ENCODE measurements at regions not wholly inside any gene's neighbourhood (a gene's known extent, or its start where the extent isn't known, plus 50 kb on each side); places are given as distances from the start of the nearest gene placed in this dataset.
"Not testable (repeated sequence)": the region's sequence is repeated elsewhere in the genome, so short reads cannot be mapped to it uniquely, and the experiment has no call there.

DNA sequence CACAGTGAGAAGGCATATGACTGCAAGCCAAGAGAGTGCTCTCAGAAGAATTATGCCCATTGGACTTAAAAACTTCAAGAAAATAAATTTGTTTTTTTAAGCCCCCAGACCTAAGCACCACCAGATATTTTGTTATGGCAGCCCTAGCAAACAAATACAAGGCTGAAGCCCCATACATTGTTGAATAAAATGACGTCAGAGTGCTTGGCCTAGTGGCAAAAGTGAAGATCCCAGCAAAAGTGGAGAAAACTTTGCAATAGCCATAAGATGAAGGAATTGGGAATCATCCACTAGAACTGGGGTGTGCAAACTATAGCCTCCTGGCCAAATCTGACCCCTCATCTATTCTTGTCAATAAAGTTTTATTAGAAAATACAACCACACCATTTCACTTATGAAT, 517.5 kb downstream of the IRS1 start:
- POLR2A ChIA-PET, result no interaction called here

DNA sequence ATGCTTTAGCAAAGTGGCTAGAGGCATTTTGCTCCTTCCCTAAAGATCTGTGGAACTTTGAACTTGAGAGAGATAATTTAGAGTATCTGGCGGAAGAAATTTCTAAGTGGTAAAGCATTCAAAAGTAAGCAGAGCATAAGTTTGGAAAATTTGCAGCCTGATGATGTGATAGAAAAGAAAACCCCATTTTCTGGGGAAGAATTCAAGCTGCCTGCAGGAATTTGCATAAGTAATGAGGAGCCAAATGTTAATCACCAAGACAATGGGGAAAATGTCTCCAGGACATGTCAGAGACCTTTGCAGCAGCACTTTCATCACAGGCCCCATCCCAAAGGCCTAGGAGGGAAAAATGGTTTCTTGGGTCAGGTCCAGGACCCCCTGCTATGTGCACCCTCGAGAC, 519.5 kb downstream of the IRS1 start:
- FAIRE-seq; DNase-seq (ENCODE audit: low read depth in 1 of 2, low spot score in 1 of 2); H3K4me1 ChIP-seq; H3K27ac ChIP-seq; H3K9me3 ChIP-seq; ATAC-seq; H3K4me3 ChIP-seq; POLR2A ChIA-PET; H3K4me2 ChIP-seq; CTCF ChIA-PET: not testable (repeated sequence)
- 51% methylated on average over 2 of the region's 2 CpGs for WGBS (ENCODE audit: missing lambda C conversion rate)

More for the DNA sequence above, 517.5 kb downstream of the IRS1 start:
- no peaks in the 10 kb centered on the region for H3K4me1 ChIP-seq
- DNase-seq (ENCODE audit: low read depth in 1 of 2, low spot score in 1 of 2), result no peak
- no peak overlapping the region for H3K4me2 ChIP-seq
- H3K9me3 ChIP-seq, result no peaks in the 10 kb centered on the region
- TF ChIP-seq EHMT2 (IDR thresholded peaks at IDR 0.05; ENCODE audit: low read depth), result no peak
- no peak for TF ChIP-seq MYC (IDR thresholded peaks at IDR 0.05; ENCODE audit: borderline replicate concordance, low read length)
- TF ChIP-seq, protein P1, sequence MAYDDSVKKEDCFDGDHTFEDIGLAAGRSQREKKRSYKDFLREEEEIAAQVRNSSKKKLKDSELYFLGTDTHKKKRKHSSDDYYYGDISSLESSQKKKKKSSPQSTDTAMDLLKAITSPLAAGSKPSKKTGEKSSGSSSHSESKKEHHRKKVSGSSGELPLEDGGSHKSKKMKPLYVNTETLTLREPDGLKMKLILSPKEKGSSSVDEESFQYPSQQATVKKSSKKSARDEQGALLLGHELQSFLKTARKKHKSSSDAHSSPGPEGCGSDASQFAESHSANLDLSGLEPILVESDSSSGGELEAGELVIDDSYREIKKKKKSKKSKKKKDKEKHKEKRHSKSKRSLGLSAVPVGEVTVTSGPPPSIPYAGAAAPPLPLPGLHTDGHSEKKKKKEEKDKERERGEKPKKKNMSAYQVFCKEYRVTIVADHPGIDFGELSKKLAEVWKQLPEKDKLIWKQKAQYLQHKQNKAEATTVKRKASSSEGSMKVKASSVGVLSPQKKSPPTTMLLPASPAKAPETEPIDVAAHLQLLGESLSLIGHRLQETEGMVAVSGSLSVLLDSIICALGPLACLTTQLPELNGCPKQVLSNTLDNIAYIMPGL (CRISPR knock-in tag; IDR thresholded peaks at IDR 0.05; ENCODE audit: borderline replicate concordance), result no peak
- no peak for TF ChIP-seq SREBF2 (IDR thresholded peaks at IDR 0.05)
- no peak for TF ChIP-seq ZFP36 (IDR thresholded peaks at IDR 0.05; ENCODE audit: borderline replicate concordance, partially characterized antibody)
- no peak overlapping the region for H3K4me3 ChIP-seq
- no peak for FAIRE-seq
- WGBS (ENCODE audit: missing lambda C conversion rate), result 91% methylated on average over 1 of the region's 1 CpG
- H3K27ac ChIP-seq, result no peak overlapping the region
- no peak for ATAC-seq
- CTCF ChIA-PET, result no interaction called here

DNA sequence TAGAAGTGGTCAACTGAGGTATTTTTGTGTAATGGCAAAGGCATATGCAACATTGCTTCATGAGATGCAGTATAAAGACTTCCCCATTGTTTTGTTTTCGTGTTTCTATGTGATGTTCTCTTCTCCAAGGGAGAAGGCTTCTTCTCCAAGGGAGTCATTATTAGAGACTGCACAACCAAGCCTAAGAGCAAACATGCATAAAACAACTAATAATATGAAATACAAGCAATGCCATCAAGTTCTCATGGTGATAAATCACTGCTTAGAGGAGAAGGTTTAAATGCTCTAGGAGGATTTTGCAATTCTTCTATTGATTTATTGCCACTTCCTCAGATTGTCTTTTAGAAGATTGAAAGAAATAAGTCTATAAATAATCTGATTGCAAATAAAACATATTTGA, 524.4 kb downstream of the IRS1 start:
- ChIA-PET POLR2A (no interaction called here), CTCF (interaction anchor here (1.5 to 1.6 kb wide), 2 partner anchors 8 to 13 kb away, joined by 3 to 4 read pairs; no protein-coding TSS in a partner anchor)
- H3K9me3 ChIP-seq, result no peaks in the 10 kb centered on the region
- H3K4me2 ChIP-seq, result no peak overlapping the region
- no peak overlapping the region for H3K4me3 ChIP-seq
- no peaks in the 10 kb centered on the region for H3K4me1 ChIP-seq
- no peak for FAIRE-seq
- no peak for ATAC-seq
- DNase-seq (ENCODE audit: low read depth in 1 of 2, low spot score in 1 of 2), result no peak
- H3K27ac ChIP-seq, result no peak overlapping the region
- TF ChIP-seq KDM1A (IDR thresholded peaks at IDR 0.05; ENCODE audit: low read depth), result no peak
- TF ChIP-seq FOSL2 (IDR thresholded peaks at IDR 0.05), result no peak
- TF ChIP-seq FOSL2 (CRISPR knock-in tag; IDR thresholded peaks at IDR 0.05), result no peak
- no peak for TF ChIP-seq GATA3 (IDR thresholded peaks at IDR 0.05; ENCODE audit: borderline replicate concordance)
- no peak for TF ChIP-seq NFE2L2 (conservative IDR thresholded peaks at IDR 0.05; ENCODE audit: low read length)
- no peak for TF ChIP-seq KDM5A (IDR thresholded peaks at IDR 0.05)
- TF ChIP-seq NPAS2 (CRISPR knock-in tag; IDR thresholded peaks at IDR 0.05; ENCODE audit: borderline replicate concordance), result no peak
- TF ChIP-seq JUN (IDR thresholded peaks at IDR 0.05), result no peak
- no peak for TF ChIP-seq EP300 (IDR thresholded peaks at IDR 0.05)
- no peak for TF ChIP-seq POLR2AphosphoS2 (conservative IDR thresholded peaks at IDR 0.05; ENCODE audit: low read length)
- TF ChIP-seq, protein P2, sequence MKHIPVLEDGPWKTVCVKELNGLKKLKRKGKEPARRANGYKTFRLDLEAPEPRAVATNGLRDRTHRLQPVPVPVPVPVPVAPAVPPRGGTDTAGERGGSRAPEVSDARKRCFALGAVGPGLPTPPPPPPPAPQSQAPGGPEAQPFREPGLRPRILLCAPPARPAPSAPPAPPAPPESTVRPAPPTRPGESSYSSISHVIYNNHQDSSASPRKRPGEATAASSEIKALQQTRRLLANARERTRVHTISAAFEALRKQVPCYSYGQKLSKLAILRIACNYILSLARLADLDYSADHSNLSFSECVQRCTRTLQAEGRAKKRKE (CRISPR knock-in tag; IDR thresholded peaks at IDR 0.05; ENCODE audit: low read depth), result no peak
- TF ChIP-seq, protein P3, sequence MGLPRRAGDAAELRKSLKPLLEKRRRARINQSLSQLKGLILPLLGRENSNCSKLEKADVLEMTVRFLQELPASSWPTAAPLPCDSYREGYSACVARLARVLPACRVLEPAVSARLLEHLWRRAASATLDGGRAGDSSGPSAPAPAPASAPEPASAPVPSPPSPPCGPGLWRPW (IDR thresholded peaks at IDR 0.05), result no peak
- TF ChIP-seq CEBPB (IDR thresholded peaks at IDR 0.05), result no peak
- no peak for TF ChIP-seq ZC3H11A (IDR thresholded peaks at IDR 0.05)
- TF ChIP-seq, protein P4, sequence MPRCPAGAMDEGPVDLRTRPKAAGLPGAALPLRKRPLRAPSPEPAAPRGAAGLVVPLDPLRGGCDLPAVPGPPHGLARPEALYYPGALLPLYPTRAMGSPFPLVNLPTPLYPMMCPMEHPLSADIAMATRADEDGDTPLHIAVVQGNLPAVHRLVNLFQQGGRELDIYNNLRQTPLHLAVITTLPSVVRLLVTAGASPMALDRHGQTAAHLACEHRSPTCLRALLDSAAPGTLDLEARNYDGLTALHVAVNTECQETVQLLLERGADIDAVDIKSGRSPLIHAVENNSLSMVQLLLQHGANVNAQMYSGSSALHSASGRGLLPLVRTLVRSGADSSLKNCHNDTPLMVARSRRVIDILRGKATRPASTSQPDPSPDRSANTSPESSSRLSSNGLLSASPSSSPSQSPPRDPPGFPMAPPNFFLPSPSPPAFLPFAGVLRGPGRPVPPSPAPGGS (IDR thresholded peaks at IDR 0.05), result no peak
- no peak for TF ChIP-seq CBX2 (IDR thresholded peaks at IDR 0.05; ENCODE audit: borderline replicate concordance, low read depth)
- WGBS (ENCODE audit: missing lambda C conversion rate), result 3% methylated on average over 1 of the region's 1 CpG

Measured in A549 (cell line).